Kidney (tissue), 13 donors: ENCODE measurements at regions not wholly inside any gene's neighbourhood (a gene's known extent, or its start where the extent isn't known, plus 50 kb on each side); places are given as distances from the start of the nearest gene placed in this dataset.

Experiments
- DNase-seq, 5 donors: peaks; one replicate each; pipeline ENCODE4 v3.0.0-alpha.2; 2013 to 2020
- FAIRE-seq: peaks from 2 replicates; lab custom pipeline; 2012; peaks lifted over from hg19 to GRCh38; lab: Jason Lieb, UNC
- H3K27ac ChIP-seq, 2 donors: one replicate each; pipeline ENCODE4 v1.7.0; 2013; ENCODE audit warnings: low read depth in 2 of 2, low read length in 2 of 2, inconsistent platforms in 1 of 2
- H3K27me3 ChIP-seq: one replicate; pipeline ENCODE4 v1.7.1; 2013; ENCODE audit warnings: low read length, inconsistent platforms; ENCODE audit not compliant: control insufficient read depth, insufficient read depth
- H3K36me3 ChIP-seq, 3 donors: one replicate each; pipeline versions ENCODE4 v1.7.0 to v1.7.1; 2013; ENCODE audit warnings: low read length in 3 of 3, control low read depth in 1 of 3, inconsistent platforms in 1 of 3; ENCODE audit not compliant: insufficient read depth in 3 of 3, control insufficient read depth in 2 of 3
- H3K4me1 ChIP-seq, 3 donors: one replicate each; pipeline versions ENCODE4 v1.7.0 to v1.7.1; 2013; ENCODE audit warnings: low read length in 3 of 3, inconsistent platforms in 1 of 3, low read depth in 1 of 3; ENCODE audit not compliant: control insufficient read depth in 2 of 3, insufficient read depth in 2 of 3
- H3K4me3 ChIP-seq, 3 donors: one replicate each; pipeline versions ENCODE4 v1.7.0 to v1.8.1; 2013; ENCODE audit warnings: low read length in 3 of 3, control low read depth in 1 of 3, inconsistent platforms in 1 of 3
- H3K9ac ChIP-seq, 3 donors: one replicate each; pipeline versions ENCODE4 v1.7.0 to v1.7.1; 2013; ENCODE audit warnings: low read length in 3 of 3, control low read depth in 1 of 3, inconsistent platforms in 1 of 3
- H3K9me3 ChIP-seq, 3 donors: one replicate each; pipeline versions ENCODE4 v1.7.0 to v1.7.1; 2013; ENCODE audit warnings: low read length in 3 of 3, control low read depth in 1 of 3, inconsistent platforms in 1 of 3; ENCODE audit not compliant: control insufficient read depth in 2 of 3, insufficient read depth in 1 of 3
- intact Hi-C: fragments of 100-400 bp; cut with DNase I; formaldehyde crosslinking; loops from one replicate; pipeline ENCODE4 v1.11.1; 2022
- TF ChIP-seq, protein P1 (sequence below): IDR thresholded peaks from 3 replicates; pipeline ENCODE4 v1.5.1; 2012; ENCODE audit warnings: mild to moderate bottlenecking, moderate library complexity, borderline replicate concordance; ENCODE audit not compliant: insufficient read depth; ENCODE audit errors: extremely low read depth
- donor health status: control.
- donor health status: control.
- donor health status: control.
- donor health status: control.
- donor health status: control.
- donor health status: DM: yes; HTN: yes; CAD: no.
- donor health status: Normal renal cell carcinoma (clear cell type).

DNA sequence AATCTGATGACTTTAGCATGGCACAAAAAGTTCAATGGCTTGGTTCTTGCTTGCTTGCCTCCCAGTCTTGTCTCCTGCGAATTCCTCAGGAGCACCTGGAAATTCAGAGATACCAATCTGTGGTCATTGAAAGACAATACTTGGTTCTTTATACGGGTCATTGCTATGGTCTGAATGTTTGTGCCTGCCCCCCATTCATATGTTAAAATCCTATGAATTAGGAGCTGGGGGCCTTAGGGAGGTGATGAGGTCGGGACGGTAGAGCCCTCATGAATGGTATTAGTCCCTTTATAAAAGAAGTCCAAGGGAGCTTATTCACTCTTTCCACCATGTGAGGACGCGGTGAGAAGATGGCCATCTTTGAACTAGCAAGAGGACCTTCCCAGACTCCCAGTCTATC lies 721.8 kb downstream of the UTRN start:
- Histone ChIP-seq H3K4me3 (no peak overlapping the region), H3K27me3 (no peaks in the 10 kb centered on the region), H3K9ac (no peak overlapping the region), H3K4me1 (no peaks in the 10 kb centered on the region), H3K36me3 (no peaks in the 10 kb centered on the region), H3K27ac (no peak overlapping the region), H3K9me3 (no peaks in the 10 kb centered on the region)
- TF ChIP-seq, protein P1, sequence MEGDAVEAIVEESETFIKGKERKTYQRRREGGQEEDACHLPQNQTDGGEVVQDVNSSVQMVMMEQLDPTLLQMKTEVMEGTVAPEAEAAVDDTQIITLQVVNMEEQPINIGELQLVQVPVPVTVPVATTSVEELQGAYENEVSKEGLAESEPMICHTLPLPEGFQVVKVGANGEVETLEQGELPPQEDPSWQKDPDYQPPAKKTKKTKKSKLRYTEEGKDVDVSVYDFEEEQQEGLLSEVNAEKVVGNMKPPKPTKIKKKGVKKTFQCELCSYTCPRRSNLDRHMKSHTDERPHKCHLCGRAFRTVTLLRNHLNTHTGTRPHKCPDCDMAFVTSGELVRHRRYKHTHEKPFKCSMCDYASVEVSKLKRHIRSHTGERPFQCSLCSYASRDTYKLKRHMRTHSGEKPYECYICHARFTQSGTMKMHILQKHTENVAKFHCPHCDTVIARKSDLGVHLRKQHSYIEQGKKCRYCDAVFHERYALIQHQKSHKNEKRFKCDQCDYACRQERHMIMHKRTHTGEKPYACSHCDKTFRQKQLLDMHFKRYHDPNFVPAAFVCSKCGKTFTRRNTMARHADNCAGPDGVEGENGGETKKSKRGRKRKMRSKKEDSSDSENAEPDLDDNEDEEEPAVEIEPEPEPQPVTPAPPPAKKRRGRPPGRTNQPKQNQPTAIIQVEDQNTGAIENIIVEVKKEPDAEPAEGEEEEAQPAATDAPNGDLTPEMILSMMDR = no peak
- FAIRE-seq (no peak), DNase-seq (no peak)
- intact Hi-C loops = no loop called here

DNA sequence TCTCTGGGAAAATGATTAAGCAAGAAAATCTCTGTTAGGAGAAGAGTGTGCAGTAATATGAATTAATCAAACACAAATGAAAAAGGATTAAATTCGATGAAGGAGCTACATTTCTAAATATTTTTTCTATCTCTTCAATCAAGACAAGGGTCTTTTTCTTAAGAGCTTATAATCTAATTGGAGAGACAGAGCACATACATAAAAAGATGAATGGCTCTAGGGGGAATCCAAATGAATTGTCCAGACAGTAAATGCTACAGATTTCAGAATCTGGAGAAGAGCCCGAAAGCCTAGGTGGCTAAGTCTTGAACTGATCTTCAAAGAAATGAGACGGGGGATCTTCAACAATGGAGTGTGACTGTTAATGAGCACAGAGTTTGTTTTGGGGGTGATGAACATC lies 723.6 kb downstream of the UTRN start:
- Histone ChIP-seq H3K36me3 (no peaks in the 10 kb centered on the region), H3K27me3 (no peaks in the 10 kb centered on the region), H3K9ac (no peak overlapping the region), H3K9me3 (no peaks in the 10 kb centered on the region), H3K27ac (no peak overlapping the region), H3K4me3 (no peak overlapping the region), H3K4me1 (no peaks in the 10 kb centered on the region)
- TF ChIP-seq, protein P1 = no peak
- intact Hi-C loops = no loop called here
- FAIRE-seq = no peak
- no peak for DNase-seq

DNA sequence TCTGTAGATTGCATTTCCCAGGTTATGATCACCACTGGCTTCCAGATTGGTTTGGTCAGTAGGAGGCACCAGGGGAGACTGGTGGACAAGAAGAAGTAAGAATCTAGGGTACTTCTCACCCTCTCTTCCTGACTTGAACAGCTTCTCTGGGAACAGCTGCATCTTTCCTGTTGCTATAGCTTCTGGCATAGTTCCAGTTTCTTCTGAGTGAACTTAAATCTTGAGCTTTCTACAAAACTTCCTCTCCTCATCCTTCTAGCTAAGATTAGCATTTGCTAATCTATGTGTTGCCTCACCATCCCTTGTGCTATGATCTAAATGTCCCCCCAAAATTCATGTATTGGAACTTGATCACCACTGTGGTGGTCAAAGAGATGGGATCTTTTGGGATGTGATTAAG lies 724.6 kb downstream of the UTRN start:
- FAIRE-seq = no peak

More for the DNA sequence above, 724.6 kb downstream of the UTRN start:
- Histone ChIP-seq H3K4me3 (no peak overlapping the region), H3K9me3 (no peaks in the 10 kb centered on the region), H3K36me3 (no peaks in the 10 kb centered on the region), H3K27ac (no peak overlapping the region), H3K4me1 (no peaks in the 10 kb centered on the region), H3K27me3 (no peaks in the 10 kb centered on the region), H3K9ac (no peak overlapping the region)
- intact Hi-C loops = no loop called here
- TF ChIP-seq, protein P1 = no peak
- DNase-seq = peak in 2 of 5 donors; percentile 43 to 58
